ENCODE measurements at regions not wholly inside any gene's neighbourhood (a gene's known extent, or its start where the extent isn't known, plus 50 kb on each side); places are given as distances from the start of the nearest gene placed in this dataset.
"Not testable (repeated sequence)": the region's sequence is repeated elsewhere in the genome, so short reads cannot be mapped to it uniquely, and the experiment has no call there.

GRCh38 chr5:40353442-40353841 lies 326.3 kb upstream of the PTGER4 start:
- H3K79me2 ChIP-seq = no peaks in the 10 kb centered on the region
- H2AFZ ChIP-seq = no peak overlapping the region
- H3K4me1 ChIP-seq = no peaks in the 10 kb centered on the region
- no peak overlapping the region for H3K27ac ChIP-seq
- H3K9ac ChIP-seq = no peak overlapping the region
- H3K4me3 ChIP-seq (ENCODE audit: low read depth, low read length) = no peak overlapping the region
- no peak for TF ChIP-seq CTCF (IDR thresholded peaks at IDR 0.05)
- H3K9me3 ChIP-seq (ENCODE audit: control insufficient read depth, low read length) = no peaks in the 10 kb centered on the region
- no peak overlapping the region for H3K4me2 ChIP-seq (ENCODE audit: low read length)
- H3K27me3 ChIP-seq (ENCODE audit: control insufficient read depth, insufficient read depth, low read length) = no peaks in the 10 kb centered on the region
- H3K36me3 ChIP-seq (ENCODE audit: control insufficient read depth, insufficient read depth, low read length) = no peaks in the 10 kb centered on the region

GRCh38 chr5:40347981-40348725 lies 331.6 kb upstream of the PTGER4 start:
- Histone ChIP-seq H3K9ac (no peak overlapping the region), H3K36me3 (ENCODE audit: control insufficient read depth, insufficient read depth, low read length) (no peaks in the 10 kb centered on the region), H3K4me3 (ENCODE audit: low read depth, low read length) (no peak overlapping the region), H3K4me2 (ENCODE audit: low read length) (no peak overlapping the region), H3K4me1 (no peaks in the 10 kb centered on the region), H3K9me3 (ENCODE audit: control insufficient read depth, low read length) (no peaks in the 10 kb centered on the region), H2AFZ (no peak overlapping the region), H3K27ac (no peak overlapping the region), H3K79me2 (no peaks in the 10 kb centered on the region), H3K27me3 (ENCODE audit: control insufficient read depth, insufficient read depth, low read length) (no peaks in the 10 kb centered on the region)
- TF ChIP-seq CTCF (IDR thresholded peaks at IDR 0.05) = no peak

- Histone ChIP-seq H2AFZ (no peak overlapping the region), H3K9me3 (ENCODE audit: control insufficient read depth, low read length) (no peaks in the 10 kb centered on the region), H3K36me3 (ENCODE audit: control insufficient read depth, insufficient read depth, low read length) (no peaks in the 10 kb centered on the region), H3K79me2 (no peaks in the 10 kb centered on the region), H3K4me2 (ENCODE audit: low read length) (no peak overlapping the region), H3K4me1 (no peaks in the 10 kb centered on the region), H3K27me3 (ENCODE audit: control insufficient read depth, insufficient read depth, low read length) (no peaks in the 10 kb centered on the region), H3K9ac (no peak overlapping the region), H3K27ac (no peak overlapping the region), H3K4me3 (ENCODE audit: low read depth, low read length) (no peak overlapping the region)
- no peak for TF ChIP-seq CTCF (IDR thresholded peaks at IDR 0.05)
These were observed 332.8 kb upstream of the PTGER4 start for GRCh38 chr5:40346901-40347300.

GRCh38 chr5:40338434-40338833 lies 341.3 kb upstream of the PTGER4 start:
- not testable (repeated sequence) for H3K9ac ChIP-seq; H3K79me2 ChIP-seq; H3K4me1 ChIP-seq; H3K36me3 ChIP-seq (ENCODE audit: control insufficient read depth, insufficient read depth, low read length); H2AFZ ChIP-seq; H3K4me3 ChIP-seq (ENCODE audit: low read depth, low read length); H3K4me2 ChIP-seq (ENCODE audit: low read length); H3K27ac ChIP-seq; H3K27me3 ChIP-seq (ENCODE audit: control insufficient read depth, insufficient read depth, low read length); H3K9me3 ChIP-seq (ENCODE audit: control insufficient read depth, low read length)

- no peak overlapping the region for H2AFZ ChIP-seq
- H3K36me3 ChIP-seq (ENCODE audit: control insufficient read depth, insufficient read depth, low read length) = no peaks in the 10 kb centered on the region
- no peak for TF ChIP-seq CTCF (IDR thresholded peaks at IDR 0.05)
- no peaks in the 10 kb centered on the region for H3K9me3 ChIP-seq (ENCODE audit: control insufficient read depth, low read length)
- H3K4me1 ChIP-seq = no peaks in the 10 kb centered on the region
- no peaks in the 10 kb centered on the region for H3K27me3 ChIP-seq (ENCODE audit: control insufficient read depth, insufficient read depth, low read length)
- H3K9ac ChIP-seq = no peak overlapping the region
- no peak overlapping the region for H3K4me2 ChIP-seq (ENCODE audit: low read length)
- H3K4me3 ChIP-seq (ENCODE audit: low read depth, low read length) = no peak overlapping the region
- no peak overlapping the region for H3K27ac ChIP-seq
- H3K79me2 ChIP-seq = no peaks in the 10 kb centered on the region
These were observed 345.5 kb upstream of the PTGER4 start for GRCh38 chr5:40334242-40334635.
